Spleen (tissue), 11 donors: ENCODE measurements at regions not wholly inside any gene's neighbourhood (a gene's known extent, or its start where the extent isn't known, plus 50 kb on each side); places are given as distances from the start of the nearest gene placed in this dataset.

ENCODE experiments used
- DNase-seq: peaks from one replicate; pipeline ENCODE4 v3.0.0-alpha.2; 2020
- H3K27ac ChIP-seq, 8 donors: fragments of 200-600 bp; sonication (generic) in 7 of 8; 1 replicate in 4 of 8; 2 replicates in 4 of 8; pipeline versions ENCODE4 v1.5.0 to v1.8.0; 2016 to 2021; ENCODE audit warnings: inconsistent platforms in 4 of 8, mild to moderate bottlenecking in 4 of 8, moderate library complexity in 1 of 8
- H3K27me3 ChIP-seq, 7 donors: fragments of 200-600 bp; sonication (generic) in 6 of 7; replicated peaks in 1 of 7; 1 replicate in 4 of 7; 2 replicates in 3 of 7; pipeline versions ENCODE4 v1.5.0 to v1.8.0; 2016 to 2021; ENCODE audit warnings: inconsistent platforms in 3 of 7, mild to moderate bottlenecking in 1 of 7
- H3K36me3 ChIP-seq, 6 donors: fragments of 200-600 bp; sonication (generic) in 5 of 6; 1 replicate in 4 of 6; 2 replicates in 2 of 6; pipeline versions ENCODE4 v1.5.0 to v1.8.0; 2016 to 2021; ENCODE audit warnings: inconsistent platforms in 2 of 6
- H3K4me1 ChIP-seq, 6 donors: fragments of 200-600 bp; sonication (generic) in 5 of 6; 1 replicate in 3 of 6; 2 replicates in 3 of 6; pipeline versions ENCODE4 v1.5.0 to v1.8.0; 2016 to 2021; ENCODE audit warnings: inconsistent platforms in 3 of 6
- H3K4me3 ChIP-seq, 8 donors: fragments of 200-600 bp; sonication (generic) in 7 of 8; 1 replicate in 4 of 8; 2 replicates in 4 of 8; pipeline versions ENCODE4 v1.5.0 to v1.8.0; 2016 to 2021; ENCODE audit warnings: inconsistent platforms in 4 of 8, mild to moderate bottlenecking in 4 of 8, moderate library complexity in 2 of 8
- H3K9me3 ChIP-seq, 8 donors: fragments of 200-600 bp; sonication (generic) in 7 of 8; 1 replicate in 4 of 8; 2 replicates in 4 of 8; pipeline versions ENCODE4 v1.5.0 to v1.8.0; 2016 to 2021; ENCODE audit warnings: inconsistent platforms in 4 of 8
- POLR2A ChIP-seq, 3 donors: fragments of 450-650 bp; IDR thresholded peaks; one replicate each; pipeline ENCODE4 v1.5.1; 2017; ENCODE audit warnings: antibody characterized with exemption in 3 of 3, mild to moderate bottlenecking in 1 of 3
- POLR2AphosphoS5 ChIP-seq, 3 donors: sonication (generic); formaldehyde crosslinking; IDR thresholded peaks; one replicate each; pipeline ENCODE4 v1.5.1; 2017; ENCODE audit warnings: antibody characterized with exemption in 3 of 3
- WGBS, 5 donors: extraction: QIAGEN DNeasy Blood & Tissue Kit in 3 of 5; methylation state at CpG; one replicate each; pipeline versions ENCODE4 v1.1.5 to v1.1.7; 2013 to 2018; 5-methylcytosine and 5-hydroxymethylcytosine counted together
- intact Hi-C: fragments of 100-400 bp; cut with DNase I; formaldehyde crosslinking; loops from one replicate; pipeline ENCODE4 v1.15.0; 2023; ENCODE audit warnings: low total_unique reads
- TF ChIP-seq, protein P1 (sequence below), 11 experiments: fragments of 200-600 bp in 7 of 11; fragments of 450-650 bp in 4 of 11; sonication (generic) in 4 of 11; IDR thresholded peaks in 8 of 11; conservative IDR thresholded peaks in 3 of 11; 1 replicate in 7 of 11; 2 replicates in 4 of 11; pipeline versions ENCODE4 v1.4.0 to v1.8.0; 2016 to 2021; ENCODE audit warnings: antibody characterized with exemption in 11 of 11, inconsistent platforms in 4 of 11, mild to moderate bottlenecking in 1 of 11
- donor health status: healthy with polysubstance abuse.
- donor health status: DM: no; HTN: no; CAD: no; lungs with moderate emphysema.
- donor health status: DM: no; HTN: no; CAD: no.
- donor health status: Bipolar disorder and iron deficiency.
- donor health status: healthy.
- donor health status: DM: no; HTN: no; CAD: no.
- donor health status: DM: yes; HTN: yes; CAD: no.

DNA sequence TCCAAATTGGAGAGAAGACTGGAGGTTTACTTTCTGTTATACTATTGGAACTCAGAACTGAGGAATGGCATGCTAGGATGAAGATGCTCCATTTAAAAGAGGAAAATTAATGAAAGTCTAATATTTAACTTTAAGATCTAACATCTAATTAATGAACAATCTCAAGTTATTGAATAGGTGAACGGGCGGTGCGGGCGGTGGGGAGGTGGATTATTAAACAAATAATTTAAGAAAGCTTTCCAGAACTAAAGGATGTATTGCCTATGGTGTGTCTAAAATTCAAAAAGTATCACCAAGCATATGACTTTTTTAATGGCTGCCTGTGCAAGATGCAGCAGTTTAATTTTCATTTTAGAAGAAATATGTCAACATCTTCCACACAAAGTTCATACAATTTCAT is 1747.1 kb upstream of the SEL1L start:
- Histone ChIP-seq H3K4me3 (no peak overlapping the region), H3K27me3 (no peaks in the 10 kb centered on the region), H3K4me1 (no peaks in the 10 kb centered on the region), H3K36me3 (no peaks in the 10 kb centered on the region), H3K9me3 (peaks cover 0 to 9% (median 7%) of the 10 kb centered on the region in 8 donors), H3K27ac (no peak overlapping the region)
- intact Hi-C loops: no loop called here
- no peak for TF ChIP-seq POLR2A (IDR thresholded peaks at IDR 0.05)
- no peak for TF ChIP-seq POLR2AphosphoS5 (IDR thresholded peaks at IDR 0.05)
- DNase-seq: no peak
- 91 to 98% (median 96%) methylated on average over 4 of the region's 4 CpGs for WGBS, 5 donors

DNA sequence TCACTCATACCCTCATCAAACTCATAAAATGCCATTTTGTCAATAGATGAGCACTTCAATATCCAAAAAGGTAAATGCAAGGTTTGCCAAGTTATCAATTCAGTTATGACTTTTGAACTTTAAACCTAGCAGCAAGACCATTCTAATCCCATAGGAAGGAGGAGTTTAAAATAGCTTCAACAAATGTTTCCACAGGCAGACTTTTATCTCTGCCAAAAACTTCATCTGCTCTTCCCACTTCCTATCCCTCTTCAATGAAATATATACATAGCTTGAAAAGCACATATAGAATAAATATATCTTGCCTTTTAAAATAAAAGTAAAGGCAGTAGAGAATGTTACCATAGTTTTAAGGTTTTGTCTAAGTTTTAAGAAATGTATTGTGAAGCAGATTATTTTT is 1749.1 kb upstream of the SEL1L start:
- Histone ChIP-seq H3K27me3 (no peaks in the 10 kb centered on the region), H3K4me3 (no peak overlapping the region), H3K9me3 (peaks cover 0 to 9% (median 6%) of the 10 kb centered on the region in 8 donors), H3K4me1 (no peaks in the 10 kb centered on the region), H3K27ac (no peak overlapping the region), H3K36me3 (no peaks in the 10 kb centered on the region)
- intact Hi-C loops: no loop called here
- TF ChIP-seq POLR2A (IDR thresholded peaks at IDR 0.05) (no peak), POLR2AphosphoS5 (IDR thresholded peaks at IDR 0.05) (no peak)
- TF ChIP-seq, protein P1, sequence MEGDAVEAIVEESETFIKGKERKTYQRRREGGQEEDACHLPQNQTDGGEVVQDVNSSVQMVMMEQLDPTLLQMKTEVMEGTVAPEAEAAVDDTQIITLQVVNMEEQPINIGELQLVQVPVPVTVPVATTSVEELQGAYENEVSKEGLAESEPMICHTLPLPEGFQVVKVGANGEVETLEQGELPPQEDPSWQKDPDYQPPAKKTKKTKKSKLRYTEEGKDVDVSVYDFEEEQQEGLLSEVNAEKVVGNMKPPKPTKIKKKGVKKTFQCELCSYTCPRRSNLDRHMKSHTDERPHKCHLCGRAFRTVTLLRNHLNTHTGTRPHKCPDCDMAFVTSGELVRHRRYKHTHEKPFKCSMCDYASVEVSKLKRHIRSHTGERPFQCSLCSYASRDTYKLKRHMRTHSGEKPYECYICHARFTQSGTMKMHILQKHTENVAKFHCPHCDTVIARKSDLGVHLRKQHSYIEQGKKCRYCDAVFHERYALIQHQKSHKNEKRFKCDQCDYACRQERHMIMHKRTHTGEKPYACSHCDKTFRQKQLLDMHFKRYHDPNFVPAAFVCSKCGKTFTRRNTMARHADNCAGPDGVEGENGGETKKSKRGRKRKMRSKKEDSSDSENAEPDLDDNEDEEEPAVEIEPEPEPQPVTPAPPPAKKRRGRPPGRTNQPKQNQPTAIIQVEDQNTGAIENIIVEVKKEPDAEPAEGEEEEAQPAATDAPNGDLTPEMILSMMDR (IDR thresholded peaks at IDR 0.05 in 8 of 11, conservative IDR thresholded peaks at IDR 0.05 in 3 of 11): no peak
- DNase-seq: no peak

DNA sequence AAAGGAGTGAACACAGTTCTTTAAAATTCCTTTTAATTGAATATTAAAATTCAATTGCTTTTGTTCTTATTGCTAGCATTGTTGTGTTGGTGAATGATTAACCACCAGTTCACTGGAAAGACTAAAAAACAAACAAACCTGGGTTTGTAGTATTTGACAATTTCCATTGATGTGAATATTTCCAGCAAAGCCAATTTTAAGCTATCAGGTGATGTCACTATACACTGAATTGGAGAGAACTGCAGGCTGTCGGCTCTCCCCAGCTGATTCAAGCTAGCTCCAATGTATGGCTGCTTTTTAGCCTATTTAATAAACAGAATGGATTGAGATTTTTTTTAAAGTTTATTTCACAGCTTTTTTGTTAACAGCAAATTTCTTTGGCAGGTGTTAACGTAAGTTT is 1753.6 kb upstream of the SEL1L start:
- WGBS, 5 donors: 70 to 94% (median 85%) methylated on average over 2 of the region's 2 CpGs
- intact Hi-C loops: no loop called here
- no peak overlapping the region for H3K27ac ChIP-seq
- DNase-seq: no peak
- TF ChIP-seq POLR2AphosphoS5 (IDR thresholded peaks at IDR 0.05): no peak
- no peaks in the 10 kb centered on the region for H3K4me1 ChIP-seq
- H3K36me3 ChIP-seq: no peaks in the 10 kb centered on the region
- H3K9me3 ChIP-seq: no peaks in the 10 kb centered on the region
- H3K4me3 ChIP-seq: no peak overlapping the region
- H3K27me3 ChIP-seq: no peaks in the 10 kb centered on the region

DNA sequence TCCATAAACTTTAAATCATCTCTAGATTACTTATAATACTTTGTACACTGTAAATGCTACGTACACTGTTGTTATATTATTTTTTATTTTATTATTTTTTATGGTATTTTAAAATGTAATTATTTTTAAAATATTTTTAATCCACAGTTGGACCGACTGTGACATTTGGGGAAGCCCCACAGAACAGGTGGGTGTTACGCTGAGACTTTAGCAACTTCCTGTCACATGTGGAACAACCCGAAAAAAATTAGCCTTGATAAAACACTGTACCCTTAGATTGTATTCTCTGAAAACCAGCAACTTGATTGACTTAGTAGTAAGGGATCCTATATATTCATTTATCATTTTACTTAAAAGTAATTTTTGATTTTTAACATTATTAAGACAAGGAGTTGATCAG is 1755.7 kb upstream of the SEL1L start:
- H3K27ac ChIP-seq: no peak overlapping the region
- intact Hi-C loops: no loop called here
- no peaks in the 10 kb centered on the region for H3K36me3 ChIP-seq
- H3K4me3 ChIP-seq: no peak overlapping the region
- WGBS, 5 donors: 30 to 51% (median 44%) methylated on average over 4 of the region's 4 CpGs
- no peaks in the 10 kb centered on the region for H3K9me3 ChIP-seq
- DNase-seq: no peak
- H3K27me3 ChIP-seq: no peaks in the 10 kb centered on the region
- TF ChIP-seq, protein P1 (IDR thresholded peaks at IDR 0.05 in 8 of 11, conservative IDR thresholded peaks at IDR 0.05 in 3 of 11): no peak
- TF ChIP-seq POLR2AphosphoS5 (IDR thresholded peaks at IDR 0.05): no peak
- TF ChIP-seq POLR2A (IDR thresholded peaks at IDR 0.05): no peak
- no peaks in the 10 kb centered on the region for H3K4me1 ChIP-seq

DNA sequence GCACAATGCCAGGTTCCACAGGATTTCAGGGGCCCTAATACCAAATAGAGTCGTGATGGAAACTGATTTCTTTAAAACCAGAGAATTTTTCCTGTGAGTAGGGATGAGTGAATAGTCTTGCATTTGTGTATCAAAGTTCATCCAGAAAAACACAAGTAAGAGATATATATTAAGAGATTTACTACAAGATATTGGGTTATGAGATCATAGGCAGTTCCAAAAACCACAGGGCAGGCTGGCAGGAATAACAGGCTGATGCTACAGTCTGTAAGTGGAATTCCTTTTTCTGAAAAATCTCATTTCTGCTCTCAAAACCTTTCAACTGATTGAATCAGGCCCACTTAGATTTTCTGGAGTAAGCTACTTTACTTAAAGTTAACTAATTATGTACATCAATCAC is 1756.2 kb upstream of the SEL1L start:
- WGBS, 5 donors: 63 to 79% (median 71%) methylated on average over 1 of the region's 1 CpG
- DNase-seq: no peak
- no peaks in the 10 kb centered on the region for H3K4me1 ChIP-seq

DNA sequence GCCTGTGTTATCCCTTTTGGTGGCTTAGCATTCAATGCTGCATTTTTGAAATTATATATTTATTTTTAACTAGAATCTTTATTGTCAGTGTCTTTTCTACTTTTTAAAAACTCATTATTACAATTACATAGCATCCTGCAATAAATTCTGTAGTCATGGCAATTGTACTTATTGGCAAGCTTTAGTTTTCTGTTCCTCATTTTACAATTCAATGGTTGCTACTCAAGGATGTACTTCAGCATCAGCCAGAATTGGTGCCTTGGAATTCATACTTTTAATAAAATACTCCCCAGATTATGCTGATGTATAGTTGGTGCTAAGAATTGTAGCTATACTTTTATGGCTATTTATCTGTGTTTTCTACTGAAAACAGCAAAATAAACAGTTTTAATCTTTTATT is 1756.8 kb upstream of the SEL1L start:
- H3K27ac ChIP-seq: no peak overlapping the region
- intact Hi-C loops: no loop called here
- no peak for TF ChIP-seq POLR2AphosphoS5 (IDR thresholded peaks at IDR 0.05)
- TF ChIP-seq, protein P1 (IDR thresholded peaks at IDR 0.05 in 8 of 11, conservative IDR thresholded peaks at IDR 0.05 in 3 of 11): no peak
- TF ChIP-seq POLR2A (IDR thresholded peaks at IDR 0.05): no peak
- H3K36me3 ChIP-seq: no peaks in the 10 kb centered on the region
- H3K4me1 ChIP-seq: no peaks in the 10 kb centered on the region
- H3K4me3 ChIP-seq: no peak overlapping the region
- no peaks in the 10 kb centered on the region for H3K9me3 ChIP-seq
- no peak for DNase-seq
- no peaks in the 10 kb centered on the region for H3K27me3 ChIP-seq

More for the DNA sequence above, 1756.2 kb upstream of the SEL1L start:
- Histone ChIP-seq H3K4me3 (no peak overlapping the region), H3K27me3 (no peaks in the 10 kb centered on the region), H3K27ac (no peak overlapping the region), H3K36me3 (no peaks in the 10 kb centered on the region), H3K9me3 (no peaks in the 10 kb centered on the region)
- TF ChIP-seq POLR2AphosphoS5 (IDR thresholded peaks at IDR 0.05) (no peak), POLR2A (IDR thresholded peaks at IDR 0.05) (no peak)
- intact Hi-C loops: no loop called here
